ENCODE measurements at regions not wholly inside any gene's neighbourhood (a gene's known extent, or its start where the extent isn't known, plus 50 kb on each side); places are given as distances from the start of the nearest gene placed in this dataset.

GRCh38 chr4:217891-218290 lies 87.4 kb downstream of the ZNF732 start:
- peak; percentile 37 for DNase-seq

- DNase-seq: no peak
Observed at GRCh38 chr4:213971-214370, 89.7 kb downstream of the ZNF718 start.

Data from dermis blood vessel endothelial cell (primary cell).